Neuronal stem cell (in vitro differentiated cells): ENCODE measurements at regions not wholly inside any gene's neighbourhood (a gene's known extent, or its start where the extent isn't known, plus 50 kb on each side); places are given as distances from the start of the nearest gene placed in this dataset.

Experiments
- DNase-seq: peaks from one replicate; pipeline ENCODE4 v3.0.0-alpha.2; 2013; ENCODE audit warnings: low spot score
- H2AFZ ChIP-seq: one replicate; pipeline ENCODE4 v1.6.1; 2013; ENCODE audit warnings: mild to moderate bottlenecking, low read length, inconsistent platforms
- H2AK5ac ChIP-seq: 2 replicates; pipeline ENCODE4 v1.6.1; 2013; ENCODE audit warnings: low read depth, mild to moderate bottlenecking, inconsistent platforms, low read length, moderate library complexity, mixed read lengths
- H2BK120ac ChIP-seq: 2 replicates; pipeline ENCODE4 v1.6.1; 2013; ENCODE audit warnings: low read depth, mild to moderate bottlenecking, inconsistent platforms, low read length, moderate library complexity, mixed read lengths
- H2BK12ac ChIP-seq: one replicate; pipeline ENCODE4 v1.6.1; 2013; ENCODE audit warnings: low read length, inconsistent platforms
- H2BK15ac ChIP-seq: 2 replicates; pipeline ENCODE4 v1.6.1; 2013; ENCODE audit warnings: mild to moderate bottlenecking, low read length, inconsistent platforms, mixed read lengths
- H2BK5ac ChIP-seq: one replicate; pipeline ENCODE4 v1.6.1; 2013; ENCODE audit warnings: inconsistent platforms, mild to moderate bottlenecking, low read length, moderate library complexity
- H3K14ac ChIP-seq: one replicate; pipeline ENCODE4 v1.6.1; 2013; ENCODE audit warnings: low read length, inconsistent platforms
- H3K18ac ChIP-seq: 2 replicates; pipeline ENCODE4 v1.6.1; 2013; ENCODE audit warnings: low read length, inconsistent platforms
- H3K23ac ChIP-seq: 2 replicates; pipeline ENCODE4 v1.6.1; 2013; ENCODE audit warnings: low read depth, mild to moderate bottlenecking, mixed read lengths, low read length, inconsistent platforms; ENCODE audit not compliant: poor library complexity
- H3K27ac ChIP-seq: replicated peaks from 3 replicates; pipeline ENCODE4 v1.5.1; 2013; ENCODE audit warnings: low read length, inconsistent platforms
- H3K27me3 ChIP-seq, 3 experiments: 2 replicates each; pipeline ENCODE4 v1.6.1; 2013; ENCODE audit warnings: low read length in 3 of 3, mild to moderate bottlenecking in 2 of 3, inconsistent platforms in 1 of 3, low read depth in 1 of 3, mixed read lengths in 1 of 3, moderate library complexity in 1 of 3; ENCODE audit not compliant: control insufficient read depth in 3 of 3, insufficient read depth in 3 of 3
- H3K36me3 ChIP-seq, 2 donors: replicated peaks in 1 of 2; 2 replicates each; pipeline ENCODE4 v1.6.1; 2013; ENCODE audit warnings: low read length in 2 of 2; ENCODE audit not compliant: control insufficient read depth in 2 of 2, insufficient read depth in 2 of 2
- H3K4ac ChIP-seq: 2 replicates; pipeline ENCODE4 v1.6.1; 2013; ENCODE audit warnings: inconsistent platforms, mild to moderate bottlenecking, low read length, moderate library complexity
- H3K4me1 ChIP-seq, 2 donors: 1 replicate in 1 of 2; 2 replicates in 1 of 2; pipeline ENCODE4 v1.6.1; 2013; ENCODE audit warnings: low read length in 2 of 2, low read depth in 1 of 2; ENCODE audit not compliant: control insufficient read depth in 2 of 2, insufficient read depth in 1 of 2
- H3K4me2 ChIP-seq: one replicate; pipeline ENCODE4 v1.6.1; 2013; ENCODE audit warnings: mild to moderate bottlenecking, low read length, inconsistent platforms; ENCODE audit not compliant: insufficient read depth, poor library complexity, severe bottlenecking
- H3K4me3 ChIP-seq, 2 donors: 2 replicates each; pipeline ENCODE4 v1.5.1; 2013; ENCODE audit warnings: low read length in 2 of 2, mild to moderate bottlenecking in 2 of 2, inconsistent platforms in 1 of 2, moderate library complexity in 1 of 2
- H3K79me1 ChIP-seq: one replicate; pipeline ENCODE4 v1.6.1; 2013; ENCODE audit warnings: low read depth, mild to moderate bottlenecking, inconsistent platforms, low read length, moderate library complexity
- H3K9ac ChIP-seq: one replicate; pipeline ENCODE4 v1.6.1; 2013; ENCODE audit warnings: mild to moderate bottlenecking, low read depth, low read length, inconsistent platforms; ENCODE audit not compliant: poor library complexity
- H3K9me3 ChIP-seq, 2 donors: replicated peaks in 1 of 2; 2 replicates each; pipeline versions ENCODE3 to v1.6.1; 2013; ENCODE audit warnings: low read length in 2 of 2, mild to moderate bottlenecking in 2 of 2, inconsistent platforms in 1 of 2, low read depth in 1 of 2, mixed read lengths in 1 of 2, moderate library complexity in 1 of 2; ENCODE audit not compliant: control insufficient read depth in 2 of 2, insufficient read depth in 1 of 2
- H4K8ac ChIP-seq: one replicate; pipeline ENCODE4 v1.6.1; 2013; ENCODE audit warnings: low read depth, mild to moderate bottlenecking, inconsistent platforms, low read length, moderate library complexity
- H4K91ac ChIP-seq: one replicate; pipeline ENCODE4 v1.6.1; 2013; ENCODE audit warnings: low read length, low read depth, mild to moderate bottlenecking, inconsistent platforms; ENCODE audit not compliant: poor library complexity
- WGBS, 2 donors: extraction: QIAGEN DNeasy Blood & Tissue Kit; methylation state at CpG; one replicate each; pipeline ENCODE4 v1.1.7; 2013; ENCODE audit warnings: missing lambda C conversion rate in 2 of 2, mixed read lengths in 1 of 2; ENCODE audit not compliant: insufficient read length in 2 of 2, insufficient replicate concordance in 1 of 2; ENCODE audit errors: extremely low coverage in 2 of 2; 5-methylcytosine and 5-hydroxymethylcytosine counted together

GRCh38 chr6:120164531-120164930 is 815.0 kb upstream of the MAN1A1 start:
- H3K4me3 ChIP-seq: no peak overlapping the region
- no peaks in the 10 kb centered on the region for H3K9me3 ChIP-seq
- DNase-seq: no peak
- no peaks in the 10 kb centered on the region for H3K4me1 ChIP-seq
- no peak overlapping the region for H2AFZ ChIP-seq
- no CpG with 5 or more reads among the region's 4 CpGs for WGBS, 2 donors
- no peak overlapping the region for H2BK15ac ChIP-seq
- no peak overlapping the region for H3K14ac ChIP-seq
- H3K4me2 ChIP-seq: no peak overlapping the region
- H2BK5ac ChIP-seq: no peak overlapping the region
- no peak overlapping the region for H3K9ac ChIP-seq
- no peak overlapping the region for H4K8ac ChIP-seq
- no peak overlapping the region for H4K91ac ChIP-seq
- H3K36me3 ChIP-seq: no peaks in the 10 kb centered on the region
- no peak overlapping the region for H3K4ac ChIP-seq
- H2BK12ac ChIP-seq: no peak overlapping the region
- no peaks in the 10 kb centered on the region for H3K27me3 ChIP-seq
- no peak overlapping the region for H2AK5ac ChIP-seq
- H3K79me1 ChIP-seq: no peaks in the 10 kb centered on the region
- no peak overlapping the region for H3K23ac ChIP-seq
- H3K27ac ChIP-seq: no peak overlapping the region
- H2BK120ac ChIP-seq: no peak overlapping the region
- no peak overlapping the region for H3K18ac ChIP-seq

GRCh38 chr6:120157873-120158272 is 808.3 kb upstream of the MAN1A1 start:
- Histone ChIP-seq H2AFZ (no peak overlapping the region), H3K27ac (no peak overlapping the region), H2BK120ac (no peak overlapping the region), H3K4me1 (no peaks in the 10 kb centered on the region), H3K9me3 (no peaks in the 10 kb centered on the region), H2AK5ac (no peak overlapping the region), H2BK12ac (no peak overlapping the region), H3K36me3 (no peaks in the 10 kb centered on the region), H3K9ac (no peak overlapping the region), H3K18ac (no peak overlapping the region), H3K27me3 (no peaks in the 10 kb centered on the region), H2BK15ac (no peak overlapping the region), H3K23ac (no peak overlapping the region), H4K8ac (no peak overlapping the region), H2BK5ac (no peak overlapping the region), H3K4me2 (no peak overlapping the region), H3K79me1 (no peaks in the 10 kb centered on the region), H3K4ac (no peak overlapping the region), H3K14ac (no peak overlapping the region), H4K91ac (no peak overlapping the region), H3K4me3 (no peak overlapping the region)
- no peak for DNase-seq

GRCh38 chr6:120147071-120147871 is 797.7 kb upstream of the MAN1A1 start:
- Histone ChIP-seq H3K4me3 (peak overlapping the region in 1 of 2 donors; percentile 25), H3K9me3 (no peaks in the 10 kb centered on the region), H3K27me3 (no peaks in the 10 kb centered on the region), H4K91ac (no peak overlapping the region), H3K9ac (no peak overlapping the region), H3K79me1 (no peaks in the 10 kb centered on the region), H2BK5ac (no peak overlapping the region), H2BK15ac (no peak overlapping the region), H4K8ac (no peak overlapping the region), H3K4me2 (no peak overlapping the region), H3K14ac (no peak overlapping the region), H2BK120ac (no peak overlapping the region), H3K4me1 (no peaks in the 10 kb centered on the region), H2AK5ac (no peak overlapping the region), H3K23ac (no peak overlapping the region), H3K18ac (no peak overlapping the region), H2BK12ac (no peak overlapping the region), H3K27ac (no peak overlapping the region), H3K36me3 (no peaks in the 10 kb centered on the region), H3K4ac (no peak overlapping the region), H2AFZ (peak overlapping the region; percentile 4)
- WGBS, 2 donors: no CpG with 5 or more reads among the region's 4 CpGs
- no peak for DNase-seq

GRCh38 chr6:120141601-120142000 is 792.0 kb upstream of the MAN1A1 start:
- no peak overlapping the region for H3K4me2 ChIP-seq
- H2BK12ac ChIP-seq: no peak overlapping the region
- no peaks in the 10 kb centered on the region for H3K4me1 ChIP-seq
- H3K79me1 ChIP-seq: no peaks in the 10 kb centered on the region
- H2AK5ac ChIP-seq: no peak overlapping the region
- no peak overlapping the region for H3K4ac ChIP-seq
- H3K14ac ChIP-seq: no peak overlapping the region
- H3K18ac ChIP-seq: no peak overlapping the region
- H2BK5ac ChIP-seq: no peak overlapping the region
- H3K9ac ChIP-seq: no peak overlapping the region
- no peaks in the 10 kb centered on the region for H3K36me3 ChIP-seq
- H3K4me3 ChIP-seq: no peak overlapping the region
- H2BK120ac ChIP-seq: no peak overlapping the region
- no peak overlapping the region for H2AFZ ChIP-seq
- H3K9me3 ChIP-seq: no peaks in the 10 kb centered on the region
- no peak overlapping the region for H4K91ac ChIP-seq
- no peak for DNase-seq
- H3K27me3 ChIP-seq: no peaks in the 10 kb centered on the region
- H4K8ac ChIP-seq: no peak overlapping the region
- no peak overlapping the region for H3K27ac ChIP-seq
- H2BK15ac ChIP-seq: no peak overlapping the region
- WGBS, 2 donors: no CpG with 5 or more reads among the region's 5 CpGs
- H3K23ac ChIP-seq: no peak overlapping the region
